Ascending aorta (tissue), 2 donors: ENCODE measurements at regions not wholly inside any gene's neighbourhood (a gene's known extent, or its start where the extent isn't known, plus 50 kb on each side); places are given as distances from the start of the nearest gene placed in this dataset.

Experiments
- DNase-seq, 2 donors: peaks; one replicate each; pipeline ENCODE4 v3.0.0-alpha.2; 2019; ENCODE audit warnings: low spot score in 2 of 2
- H3K27ac ChIP-seq, 2 donors: fragments of 200-600 bp; sonication (generic); one replicate each; pipeline ENCODE4 v1.5.1; 2016 to 2017; ENCODE audit warnings: mild to moderate bottlenecking in 1 of 2
- H3K27me3 ChIP-seq: fragments of 200-600 bp; sonication (generic); one replicate; pipeline ENCODE4 v1.5.1; 2017
- H3K36me3 ChIP-seq, 2 donors: fragments of 200-600 bp; sonication (generic); one replicate each; pipeline ENCODE4 v1.5.1; 2016
- H3K4me1 ChIP-seq, 2 donors: fragments of 200-600 bp; sonication (generic); one replicate each; pipeline ENCODE4 v1.5.1; 2016 to 2017; ENCODE audit warnings: mild to moderate bottlenecking in 1 of 2
- H3K4me3 ChIP-seq, 2 donors: fragments of 200-600 bp; sonication (generic); one replicate each; pipeline ENCODE4 v1.5.1; 2016 to 2017; ENCODE audit warnings: mild to moderate bottlenecking in 1 of 2
- H3K9me3 ChIP-seq, 2 donors: fragments of 200-600 bp; sonication (generic); one replicate each; pipeline ENCODE4 v1.5.1; 2016
- CTCF ChIP-seq, 3 experiments: fragments of 200-600 bp in 2 of 3; fragments of 450-650 bp in 1 of 3; sonication (generic) in 2 of 3; IDR thresholded peaks; one replicate each; pipeline ENCODE4 v1.5.1; 2016 to 2019; ENCODE audit warnings: antibody characterized with exemption in 3 of 3, mild to moderate bottlenecking in 1 of 3, moderate library complexity in 1 of 3
- intact Hi-C: fragments of 100-400 bp; cut with DNase I; formaldehyde crosslinking; loops from one replicate; pipeline ENCODE4 v1.15.1; 2023

- Histone ChIP-seq H3K9me3 (no peaks in the 10 kb centered on the region), H3K4me3 (no peak overlapping the region), H3K4me1 (no peaks in the 10 kb centered on the region), H3K27me3 (no peaks in the 10 kb centered on the region), H3K36me3 (no peaks in the 10 kb centered on the region), H3K27ac (no peak overlapping the region)
- intact Hi-C loops = no loop called here
- DNase-seq = no peak
- no peak for TF ChIP-seq CTCF (IDR thresholded peaks at IDR 0.05)
These were observed 247.8 kb downstream of the BMP2 start for GRCh38 chr20:7015257-7015656.

GRCh38 chr20:7022597-7022996 is 255.1 kb downstream of the BMP2 start:
- Histone ChIP-seq H3K4me1 (no peaks in the 10 kb centered on the region), H3K27ac (no peak overlapping the region), H3K36me3 (no peaks in the 10 kb centered on the region), H3K9me3 (no peaks in the 10 kb centered on the region), H3K4me3 (no peak overlapping the region), H3K27me3 (no peaks in the 10 kb centered on the region)
- no peak for DNase-seq
- intact Hi-C loops = no loop called here
- TF ChIP-seq CTCF (IDR thresholded peaks at IDR 0.05) = no peak

- no peaks in the 10 kb centered on the region for H3K9me3 ChIP-seq
- no peaks in the 10 kb centered on the region for H3K4me1 ChIP-seq
- intact Hi-C loops = no loop called here
- H3K27me3 ChIP-seq = no peaks in the 10 kb centered on the region
- no peak for TF ChIP-seq CTCF (IDR thresholded peaks at IDR 0.05)
- no peak for DNase-seq
- no peaks in the 10 kb centered on the region for H3K36me3 ChIP-seq
- H3K4me3 ChIP-seq = no peak overlapping the region
- H3K27ac ChIP-seq = no peak overlapping the region
These were observed 258.1 kb downstream of the BMP2 start for GRCh38 chr20:7025635-7026034.

GRCh38 chr20:7029019-7029418 is 261.5 kb downstream of the BMP2 start:
- DNase-seq = no peak
- Histone ChIP-seq H3K9me3 (no peaks in the 10 kb centered on the region), H3K27ac (no peak overlapping the region), H3K4me1 (no peaks in the 10 kb centered on the region), H3K4me3 (no peak overlapping the region), H3K36me3 (no peaks in the 10 kb centered on the region), H3K27me3 (no peaks in the 10 kb centered on the region)
- intact Hi-C loops = no loop called here
- TF ChIP-seq CTCF (IDR thresholded peaks at IDR 0.05) = no peak

GRCh38 chr20:7031222-7031621 is 263.7 kb downstream of the BMP2 start:
- Histone ChIP-seq H3K9me3 (no peaks in the 10 kb centered on the region), H3K4me3 (no peak overlapping the region), H3K36me3 (no peaks in the 10 kb centered on the region), H3K27me3 (no peaks in the 10 kb centered on the region), H3K4me1 (no peaks in the 10 kb centered on the region), H3K27ac (no peak overlapping the region)
- no peak for TF ChIP-seq CTCF (IDR thresholded peaks at IDR 0.05)
- DNase-seq = no peak
- intact Hi-C loops = no loop called here

- Histone ChIP-seq H3K27ac (no peak overlapping the region), H3K36me3 (no peaks in the 10 kb centered on the region), H3K9me3 (no peaks in the 10 kb centered on the region), H3K4me1 (no peaks in the 10 kb centered on the region), H3K27me3 (no peaks in the 10 kb centered on the region), H3K4me3 (no peak overlapping the region)
- TF ChIP-seq CTCF (IDR thresholded peaks at IDR 0.05) = no peak
- intact Hi-C loops = no loop called here
- DNase-seq = no peak
These were observed 270.5 kb downstream of the BMP2 start for GRCh38 chr20:7038029-7038428.
